Prostate gland (tissue), 2 donors: ENCODE measurements at regions not wholly inside any gene's neighbourhood (a gene's known extent, or its start where the extent isn't known, plus 50 kb on each side); places are given as distances from the start of the nearest gene placed in this dataset.

Experiments used
- DNase-seq: peaks from one replicate; pipeline ENCODE4 v3.0.0-alpha.2; 2019; ENCODE audit warnings: low spot score
- H3K27ac ChIP-seq, 2 donors: fragments of 200-600 bp; sonication (generic); 2 replicates each; pipeline ENCODE4 v1.5.1; 2017 to 2019
- H3K27me3 ChIP-seq: fragments of 200-600 bp; sonication (generic); replicated peaks from 2 replicates; pipeline ENCODE4 v1.5.1; 2019; ENCODE audit not compliant: insufficient read depth
- H3K36me3 ChIP-seq, 2 donors: fragments of 200-600 bp; sonication (generic); 1 replicate in 1 of 2; 2 replicates in 1 of 2; pipeline versions ENCODE4 v1.5.1 to v1.8.1; 2017 to 2019
- H3K4me1 ChIP-seq: fragments of 200-600 bp; sonication (generic); replicated peaks from 2 replicates; pipeline ENCODE4 v1.5.1; 2019
- H3K4me3 ChIP-seq, 2 donors: fragments of 200-600 bp; sonication (generic); 2 replicates each; pipeline ENCODE4 v1.5.1; 2017 to 2019
- H3K9me3 ChIP-seq: fragments of 200-600 bp; sonication (generic); 2 replicates; pipeline ENCODE4 v1.5.1; 2017
- POLR2A ChIP-seq: fragments of 450-650 bp; IDR thresholded peaks from one replicate; pipeline ENCODE4 v1.6.1; 2016; ENCODE audit warnings: antibody characterized with exemption, mild to moderate bottlenecking
- POLR2AphosphoS5 ChIP-seq: sonication (generic); formaldehyde crosslinking; IDR thresholded peaks from one replicate; pipeline ENCODE4 v1.6.1; 2017; ENCODE audit warnings: antibody characterized with exemption
- WGBS: methylation state at CpG from one replicate; pipeline ENCODE4 v1.1.5; 2018; 5-methylcytosine and 5-hydroxymethylcytosine counted together
- intact Hi-C: fragments of 100-400 bp; cut with DNase I; formaldehyde crosslinking; loops from one replicate; pipeline ENCODE4 v1.14.2; 2022
- TF ChIP-seq, protein P1 (sequence below), 4 experiments: fragments of 200-600 bp in 2 of 4; fragments of 450-650 bp in 2 of 4; sonication (generic) in 2 of 4; IDR thresholded peaks; 1 replicate in 3 of 4; 2 replicates in 1 of 4; pipeline ENCODE4 v1.5.1; 2016 to 2019; ENCODE audit warnings: antibody characterized with exemption in 4 of 4, mild to moderate bottlenecking in 2 of 4, moderate library complexity in 2 of 4

- no peak overlapping the region for H3K27ac ChIP-seq
- intact Hi-C loops, result no loop called here
- DNase-seq, result no peak
- TF ChIP-seq, protein P1, sequence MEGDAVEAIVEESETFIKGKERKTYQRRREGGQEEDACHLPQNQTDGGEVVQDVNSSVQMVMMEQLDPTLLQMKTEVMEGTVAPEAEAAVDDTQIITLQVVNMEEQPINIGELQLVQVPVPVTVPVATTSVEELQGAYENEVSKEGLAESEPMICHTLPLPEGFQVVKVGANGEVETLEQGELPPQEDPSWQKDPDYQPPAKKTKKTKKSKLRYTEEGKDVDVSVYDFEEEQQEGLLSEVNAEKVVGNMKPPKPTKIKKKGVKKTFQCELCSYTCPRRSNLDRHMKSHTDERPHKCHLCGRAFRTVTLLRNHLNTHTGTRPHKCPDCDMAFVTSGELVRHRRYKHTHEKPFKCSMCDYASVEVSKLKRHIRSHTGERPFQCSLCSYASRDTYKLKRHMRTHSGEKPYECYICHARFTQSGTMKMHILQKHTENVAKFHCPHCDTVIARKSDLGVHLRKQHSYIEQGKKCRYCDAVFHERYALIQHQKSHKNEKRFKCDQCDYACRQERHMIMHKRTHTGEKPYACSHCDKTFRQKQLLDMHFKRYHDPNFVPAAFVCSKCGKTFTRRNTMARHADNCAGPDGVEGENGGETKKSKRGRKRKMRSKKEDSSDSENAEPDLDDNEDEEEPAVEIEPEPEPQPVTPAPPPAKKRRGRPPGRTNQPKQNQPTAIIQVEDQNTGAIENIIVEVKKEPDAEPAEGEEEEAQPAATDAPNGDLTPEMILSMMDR (IDR thresholded peaks at IDR 0.05), result no peak
- TF ChIP-seq POLR2A (no peak), POLR2AphosphoS5 (no peak)
- H3K9me3 ChIP-seq, result no peaks in the 10 kb centered on the region
- WGBS, result 88% methylated on average over 6 of the region's 6 CpGs
- no peaks in the 10 kb centered on the region for H3K36me3 ChIP-seq
- H3K4me3 ChIP-seq, result no peak overlapping the region
- H3K4me1 ChIP-seq, result no peaks in the 10 kb centered on the region
- no peaks in the 10 kb centered on the region for H3K27me3 ChIP-seq
These were observed 56.1 kb upstream of the UBL3 start for GRCh38 chr13:29906432-29907011.

- Histone ChIP-seq H3K27ac (no peak overlapping the region), H3K36me3 (no peaks in the 10 kb centered on the region), H3K27me3 (no peaks in the 10 kb centered on the region), H3K4me1 (no peaks in the 10 kb centered on the region), H3K4me3 (no peak overlapping the region), H3K9me3 (no peaks in the 10 kb centered on the region)
- intact Hi-C loops, result no loop called here
- 41% methylated on average over 3 of the region's 3 CpGs for WGBS
- TF ChIP-seq, protein P1 (IDR thresholded peaks at IDR 0.05), result no peak
- TF ChIP-seq POLR2A, result peak; percentile 40
- TF ChIP-seq POLR2AphosphoS5, result peak; percentile 85
- DNase-seq, result peak; percentile 66
These were observed 55.4 kb upstream of the UBL3 start for GRCh38 chr13:29905845-29906244.

DNA sequence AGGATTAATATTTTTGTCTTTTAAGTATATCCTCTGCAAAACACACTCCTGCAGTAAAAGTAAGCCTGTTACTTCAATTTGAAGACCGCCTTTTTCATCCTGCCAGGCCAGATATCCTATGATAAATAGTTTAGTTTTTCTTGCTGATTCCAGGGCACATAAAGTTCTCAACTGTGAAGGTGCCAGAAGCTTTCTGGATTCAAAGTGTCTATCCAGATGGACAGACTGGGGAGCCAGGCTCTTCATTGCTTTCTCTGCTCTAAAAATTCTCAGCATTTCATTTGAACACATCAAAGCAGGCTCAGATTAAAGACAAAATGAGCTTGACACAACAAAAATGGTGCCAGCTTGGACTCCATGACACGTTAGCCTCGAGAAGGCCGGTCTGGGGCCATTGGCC is 53.6 kb upstream of the UBL3 start:
- TF ChIP-seq POLR2AphosphoS5, result no peak
- TF ChIP-seq, protein P1 (IDR thresholded peaks at IDR 0.05), result no peak
- no peak for TF ChIP-seq POLR2A
- no peaks in the 10 kb centered on the region for H3K36me3 ChIP-seq
- 75% methylated on average over 4 of the region's 4 CpGs for WGBS
- no peaks in the 10 kb centered on the region for H3K9me3 ChIP-seq
- H3K4me1 ChIP-seq, result no peaks in the 10 kb centered on the region
- no peaks in the 10 kb centered on the region for H3K27me3 ChIP-seq
- H3K4me3 ChIP-seq, result no peak overlapping the region
- intact Hi-C loops, result no loop called here
- H3K27ac ChIP-seq, result no peak overlapping the region
- DNase-seq, result no peak

- no peaks in the 10 kb centered on the region for H3K9me3 ChIP-seq
- H3K27ac ChIP-seq, result no peak overlapping the region
- no peaks in the 10 kb centered on the region for H3K36me3 ChIP-seq
- 87% methylated on average over 3 of the region's 3 CpGs for WGBS
- no peaks in the 10 kb centered on the region for H3K27me3 ChIP-seq
- intact Hi-C loops, result no loop called here
- DNase-seq, result no peak
- H3K4me1 ChIP-seq, result no peaks in the 10 kb centered on the region
- TF ChIP-seq POLR2A, result no peak
- TF ChIP-seq POLR2AphosphoS5, result no peak
- TF ChIP-seq, protein P1 (IDR thresholded peaks at IDR 0.05), result no peak
- H3K4me3 ChIP-seq, result no peak overlapping the region
These were observed 53.1 kb upstream of the UBL3 start for GRCh38 chr13:29903543-29903942.

DNA sequence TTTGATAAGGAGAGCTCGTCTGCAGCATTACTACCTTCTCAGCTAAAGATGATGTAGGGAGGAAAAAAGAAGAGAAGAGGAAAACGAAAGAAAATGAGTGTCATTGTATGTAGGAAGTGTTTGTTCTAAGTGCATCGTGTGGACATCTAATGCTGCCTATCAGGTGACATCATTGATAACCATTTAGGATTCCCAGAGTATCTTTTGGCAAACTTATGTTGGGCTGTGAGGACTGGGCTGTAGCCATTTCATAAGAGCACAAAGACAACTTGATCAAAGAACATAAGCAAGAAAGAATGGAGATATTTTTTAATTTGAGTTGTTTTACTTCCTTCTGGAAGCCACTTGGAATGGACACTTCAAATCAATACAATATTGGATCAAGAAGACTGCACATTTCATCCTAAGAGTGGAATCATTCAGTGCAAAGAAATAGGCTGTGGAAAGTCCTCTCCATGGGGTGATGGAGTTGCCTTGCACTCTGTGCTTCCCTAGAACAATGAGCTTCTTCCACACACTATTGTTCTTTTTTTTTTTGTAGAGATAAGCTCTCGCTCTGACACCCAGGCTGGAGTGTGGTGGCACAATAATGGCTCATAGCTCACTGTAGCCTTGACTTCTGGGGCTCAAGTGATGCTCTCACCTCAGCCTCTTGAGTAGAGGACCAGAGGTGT is 52.4 kb upstream of the UBL3 start:
- intact Hi-C loops, result no loop called here
- no peak overlapping the region for H3K4me3 ChIP-seq
- DNase-seq, result no peak
- H3K4me1 ChIP-seq, result no peaks in the 10 kb centered on the region
- H3K36me3 ChIP-seq, result no peaks in the 10 kb centered on the region
- WGBS, result 37% methylated on average over 4 of the region's 4 CpGs
- H3K9me3 ChIP-seq, result no peaks in the 10 kb centered on the region
- H3K27ac ChIP-seq, result no peak overlapping the region
- TF ChIP-seq POLR2A, result no peak
- TF ChIP-seq, protein P1 (IDR thresholded peaks at IDR 0.05), result no peak
- no peak for TF ChIP-seq POLR2AphosphoS5
- no peaks in the 10 kb centered on the region for H3K27me3 ChIP-seq
